Thyroid gland (tissue), 4 donors: ENCODE measurements at regions not wholly inside any gene's neighbourhood (a gene's known extent, or its start where the extent isn't known, plus 50 kb on each side); places are given as distances from the start of the nearest gene placed in this dataset.

Source experiments
- CTCF ChIP-seq, 6 experiments: fragments of 200-600 bp in 3 of 6; fragments of 450-650 bp in 3 of 6; sonication (generic) in 3 of 6; IDR thresholded peaks; one replicate each; pipeline ENCODE4 v1.5.1; 2016 to 2019; ENCODE audit warnings: antibody characterized with exemption in 6 of 6, mild to moderate bottlenecking in 2 of 6, inconsistent platforms in 1 of 6, moderate library complexity in 1 of 6
- POLR2A ChIP-seq, 2 donors: fragments of 450-650 bp; IDR thresholded peaks; one replicate each; pipeline ENCODE4 v1.6.1; 2017; ENCODE audit warnings: antibody characterized with exemption in 2 of 2, mild to moderate bottlenecking in 2 of 2, moderate library complexity in 1 of 2

GRCh38 chr5:40082313-40082712 is 597.4 kb upstream of the PTGER4 start:
- TF ChIP-seq POLR2A (IDR thresholded peaks at IDR 0.05) (no peak), CTCF (IDR thresholded peaks at IDR 0.05) (no peak)
